Keratinocyte (primary cell): ENCODE measurements at regions not wholly inside any gene's neighbourhood (a gene's known extent, or its start where the extent isn't known, plus 50 kb on each side); places are given as distances from the start of the nearest gene placed in this dataset.

Experiments
- DNase-seq: peaks from one replicate; pipeline ENCODE4 v3.0.0-alpha.2; 2011; ENCODE audit warnings: low read depth, missing footprints, low spot score
- FAIRE-seq: peaks from 2 replicates; lab custom pipeline; 2011; peaks lifted over from hg19 to GRCh38; lab: Jason Lieb, UNC
- H2AFZ ChIP-seq: 2 replicates; pipeline ENCODE4 v1.6.0; 2012; ENCODE audit warnings: low read length, control low read depth, inconsistent platforms; ENCODE audit not compliant: control insufficient read depth
- H3K27ac ChIP-seq: 2 replicates; pipeline ENCODE4 v1.5.1; 2011; ENCODE audit warnings: low read length; ENCODE audit not compliant: control insufficient read depth, insufficient read depth
- H3K27me3 ChIP-seq: 3 replicates; pipeline ENCODE4 v1.6.0; 2011; ENCODE audit warnings: low read length; ENCODE audit not compliant: control insufficient read depth, insufficient read depth; ENCODE audit errors: extremely low read depth
- H3K36me3 ChIP-seq, 2 experiments: 2 replicates in 1 of 2; 3 replicates in 1 of 2; pipeline ENCODE4 v1.5.1; 2011; ENCODE audit warnings: low read length in 2 of 2, mild to moderate bottlenecking in 1 of 2; ENCODE audit not compliant: control insufficient read depth in 2 of 2, insufficient read depth in 2 of 2; ENCODE audit errors: extremely low read depth in 1 of 2
- H3K4me1 ChIP-seq: 3 replicates; pipeline ENCODE4 v1.5.1; 2011; ENCODE audit warnings: low read length; ENCODE audit not compliant: control insufficient read depth, insufficient read depth; ENCODE audit errors: extremely low read depth
- H3K4me2 ChIP-seq: 3 replicates; pipeline ENCODE4 v1.6.0; 2011; ENCODE audit warnings: low read depth, low read length; ENCODE audit not compliant: control insufficient read depth, insufficient read depth; ENCODE audit errors: extremely low read depth
- H3K4me3 ChIP-seq, 3 experiments: fragments of 200-600 bp in 1 of 3; sonication (generic) in 1 of 3; 2 replicates in 2 of 3; 3 replicates in 1 of 3; pipeline ENCODE4 v1.5.1; 2011 to 2016; ENCODE audit warnings: low read length in 3 of 3, mild to moderate bottlenecking in 3 of 3, control low read depth in 2 of 3, inconsistent platforms in 1 of 3, low read depth in 1 of 3, mixed read lengths in 1 of 3, mixed run types in 1 of 3, moderate library complexity in 1 of 3; ENCODE audit not compliant: control insufficient read depth in 2 of 3, insufficient read depth in 2 of 3; ENCODE audit errors: extremely low read depth in 1 of 3
- H3K79me2 ChIP-seq: 2 replicates; pipeline ENCODE4 v1.6.0; 2012; ENCODE audit warnings: low read length; ENCODE audit not compliant: control insufficient read depth, insufficient read depth
- H3K9ac ChIP-seq: 3 replicates; pipeline ENCODE4 v1.6.0; 2011; ENCODE audit warnings: low read length; ENCODE audit not compliant: control insufficient read depth, insufficient read depth; ENCODE audit errors: extremely low read depth
- H3K9me1 ChIP-seq: 3 replicates; pipeline ENCODE4 v1.6.0; 2011; ENCODE audit warnings: low read length; ENCODE audit not compliant: control insufficient read depth, insufficient read depth; ENCODE audit errors: extremely low read depth
- H3K9me3 ChIP-seq: 2 replicates; pipeline ENCODE4 v1.5.1; 2012; ENCODE audit warnings: low read depth, low read length; ENCODE audit not compliant: control insufficient read depth
- H4K20me1 ChIP-seq: 3 replicates; pipeline ENCODE4 v1.6.0; 2011; ENCODE audit warnings: low read length; ENCODE audit not compliant: control insufficient read depth, insufficient read depth; ENCODE audit errors: extremely low read depth
- CTCF ChIP-seq, 3 experiments: IDR thresholded peaks in 1 of 3; conservative IDR thresholded peaks in 1 of 3; optimal IDR thresholded peaks in 1 of 3; 2 replicates in 2 of 3; 3 replicates in 1 of 3; pipeline versions ENCODE3 to v1.5.1; 2011; ENCODE audit warnings: low read length in 3 of 3, mild to moderate bottlenecking in 3 of 3, moderate library complexity in 2 of 3, control low read depth in 1 of 3, inconsistent platforms in 1 of 3; ENCODE audit not compliant: insufficient read depth in 2 of 3; ENCODE audit errors: extremely low read depth in 1 of 3
- EZH2 ChIP-seq: IDR thresholded peaks from one replicate; pipeline ENCODE4 v1.6.1; 2012; ENCODE audit warnings: inconsistent platforms, mild to moderate bottlenecking, low read length, moderate library complexity
- dilution Hi-C: fragments of 300-500 bp; cut with MboI; formaldehyde crosslinking; loops from one replicate; pipeline ENCODE4 v1.7.0; 2020; ENCODE audit warnings: low sequenced_read_pairs; ENCODE audit not compliant: extremely low pct_ligation_motif_present

- Histone ChIP-seq H3K27ac (no peak overlapping the region), H3K4me1 (no peaks in the 10 kb centered on the region), H3K9me1 (no peaks in the 10 kb centered on the region), H3K36me3 (no peaks in the 10 kb centered on the region), H4K20me1 (no peaks in the 10 kb centered on the region), H3K27me3 (no peaks in the 10 kb centered on the region), H3K4me3 (no peak overlapping the region), H2AFZ (no peak overlapping the region), H3K9me3 (no peaks in the 10 kb centered on the region), H3K9ac (no peak overlapping the region), H3K79me2 (no peaks in the 10 kb centered on the region), H3K4me2 (no peak overlapping the region)
- no peak for DNase-seq
- FAIRE-seq = no peak
- dilution Hi-C loops = no loop called here
- TF ChIP-seq CTCF (optimal IDR thresholded peaks at IDR 0.05 in 1 of 3, IDR thresholded peaks at IDR 0.05 in 1 of 3, conservative IDR thresholded peaks at IDR 0.05 in 1 of 3; ENCODE audit: extremely low read depth in 1 of 3, insufficient read depth in 2 of 3, low read length in 3 of 3) (no peak), EZH2 (no peak)
Measured at GRCh38 chr20:60634491-60635172, 617.4 kb upstream of the CDH4 start.

GRCh38 chr20:60636417-60636816 is 615.6 kb upstream of the CDH4 start:
- H3K9me3 ChIP-seq = no peaks in the 10 kb centered on the region
- no peak overlapping the region for H2AFZ ChIP-seq
- no peaks in the 10 kb centered on the region for H3K79me2 ChIP-seq
- no peak overlapping the region for H3K4me2 ChIP-seq
- H3K27ac ChIP-seq = no peak overlapping the region
- FAIRE-seq (no peak), DNase-seq (no peak)
- H3K9ac ChIP-seq = no peak overlapping the region
- H3K9me1 ChIP-seq = no peaks in the 10 kb centered on the region
- H3K4me1 ChIP-seq = no peaks in the 10 kb centered on the region
- H3K27me3 ChIP-seq = no peaks in the 10 kb centered on the region
- H4K20me1 ChIP-seq = no peaks in the 10 kb centered on the region
- no peaks in the 10 kb centered on the region for H3K36me3 ChIP-seq
- dilution Hi-C loops = no loop called here
- no peak for TF ChIP-seq CTCF (optimal IDR thresholded peaks at IDR 0.05 in 1 of 3, IDR thresholded peaks at IDR 0.05 in 1 of 3, conservative IDR thresholded peaks at IDR 0.05 in 1 of 3; ENCODE audit: extremely low read depth in 1 of 3, insufficient read depth in 2 of 3, low read length in 3 of 3)
- no peak for TF ChIP-seq EZH2
- H3K4me3 ChIP-seq = no peak overlapping the region
